CD4-positive, alpha-beta T cell treated with Interleukin-15 for 1 hour (primary cell): ENCODE measurements at regions not wholly inside any gene's neighbourhood (a gene's known extent, or its start where the extent isn't known, plus 50 kb on each side); places are given as distances from the start of the nearest gene placed in this dataset.

Source experiments
- DNase-seq: peaks from one replicate; pipeline ENCODE4 v3.0.0-alpha.2; 2020

DNA sequence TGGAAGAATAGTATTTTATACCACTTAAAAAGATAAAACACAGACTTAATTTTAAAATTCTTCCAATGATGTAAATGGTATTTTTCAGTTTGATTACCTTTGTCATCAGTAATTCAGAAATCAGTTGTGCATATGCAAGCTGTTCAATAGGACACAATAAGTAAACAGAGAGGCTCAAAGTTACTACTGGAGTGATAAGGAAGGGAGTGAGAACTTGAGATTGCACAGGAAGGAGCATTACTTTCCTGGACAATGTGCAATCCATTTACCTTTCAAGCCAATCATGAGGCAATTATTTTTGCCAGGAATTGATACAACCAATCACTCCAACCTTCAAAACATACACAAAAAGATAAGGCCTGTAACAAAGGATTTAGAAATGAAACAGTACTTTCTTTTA is 1024.3 kb downstream of the RAPGEF2 start:
- DNase-seq: no peak

DNA sequence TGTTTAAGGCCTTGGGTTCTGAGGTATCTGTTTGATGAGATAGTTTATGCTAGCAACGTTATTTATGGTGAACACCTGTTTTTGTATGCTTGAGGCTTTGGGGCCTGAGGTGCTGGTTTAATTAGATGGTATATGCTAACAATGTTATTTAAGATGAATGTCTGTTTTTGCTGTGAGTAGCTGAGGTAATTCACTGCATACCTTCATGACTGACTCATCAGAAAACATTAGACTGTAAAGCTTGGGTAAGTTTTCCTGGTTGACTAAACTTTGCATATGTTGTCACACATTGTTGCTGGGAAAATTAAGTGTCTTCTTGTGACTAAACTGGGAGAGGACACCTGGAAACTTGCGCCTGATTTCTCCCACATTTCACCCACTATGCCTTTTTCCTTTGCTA is 1026.6 kb downstream of the RAPGEF2 start:
- DNase-seq: no peak

DNA sequence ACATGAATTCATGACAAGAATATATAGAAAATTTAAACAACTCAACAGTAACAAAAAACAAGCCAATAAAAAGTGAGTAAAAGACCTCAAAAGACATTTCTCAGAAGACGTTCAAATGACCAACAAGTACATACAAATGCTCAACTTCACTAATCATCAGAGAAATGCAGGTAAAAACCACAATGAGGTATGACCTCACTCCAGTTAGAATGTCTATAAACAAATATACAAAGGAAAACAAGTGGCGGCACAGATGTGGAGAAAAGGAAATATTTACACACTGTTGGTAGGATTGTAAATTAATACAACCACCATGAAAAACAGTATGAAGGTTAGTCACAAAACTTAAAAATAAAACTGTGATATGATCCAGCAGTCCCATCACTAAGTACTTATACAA is 1033.1 kb downstream of the RAPGEF2 start:
- no peak for DNase-seq

DNA sequence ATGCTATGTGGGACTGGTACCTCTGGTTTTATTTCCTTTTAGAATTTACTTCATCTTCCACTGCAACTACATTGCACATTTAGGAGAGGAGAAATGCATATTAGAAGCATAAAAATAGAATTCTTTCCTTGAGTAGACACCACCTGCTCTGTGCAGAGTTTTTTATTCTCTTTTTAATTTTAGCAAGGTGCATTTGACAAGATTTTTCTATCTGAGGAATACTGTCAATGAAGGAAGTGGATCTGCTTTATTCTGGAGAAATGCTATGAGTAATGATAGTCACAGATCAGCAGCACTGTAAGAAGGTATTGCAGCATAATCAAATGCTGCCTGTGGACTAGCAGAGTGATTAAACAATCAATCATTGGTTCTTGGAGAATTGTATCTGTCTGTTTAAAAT is 1038.3 kb downstream of the RAPGEF2 start:
- DNase-seq: no peak

DNA sequence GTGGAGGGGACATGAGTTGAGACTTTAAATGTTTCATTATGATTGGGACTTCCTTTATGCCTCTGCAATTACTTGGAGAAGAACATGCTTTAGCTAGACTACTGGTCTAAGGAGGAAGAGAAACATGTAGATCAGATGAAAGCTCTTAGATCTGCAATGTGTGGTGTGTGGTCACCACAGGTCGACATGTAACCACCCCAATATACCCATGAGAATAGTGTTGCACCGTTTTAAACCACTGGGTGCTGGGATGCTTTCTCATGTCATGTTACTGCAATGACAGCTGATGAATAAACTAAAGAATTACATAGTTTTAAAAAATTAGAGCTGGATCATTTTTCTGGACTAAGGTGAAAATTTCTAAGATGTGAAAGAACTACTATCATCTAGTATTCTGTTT is 1039.7 kb downstream of the RAPGEF2 start:
- DNase-seq: no peak

DNA sequence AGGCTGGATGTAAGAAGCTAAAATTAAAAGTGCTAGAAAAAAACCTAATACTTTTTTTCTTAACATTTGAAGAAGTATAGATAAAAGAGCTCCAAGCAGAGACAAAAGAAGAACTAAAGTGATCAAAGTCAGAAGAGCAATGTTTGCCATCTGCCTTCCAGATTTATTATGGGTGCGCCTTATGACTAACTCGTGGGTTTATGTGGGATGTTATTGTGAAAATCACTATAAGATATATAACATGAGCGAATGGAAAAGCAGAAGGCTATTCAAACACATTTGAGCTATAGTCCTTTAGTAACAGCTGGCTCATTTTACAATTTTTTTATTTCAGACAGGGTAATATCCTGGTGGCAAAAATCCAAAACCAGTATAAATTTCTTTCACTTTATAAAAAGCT is 1040.7 kb downstream of the RAPGEF2 start:
- no peak for DNase-seq

DNA sequence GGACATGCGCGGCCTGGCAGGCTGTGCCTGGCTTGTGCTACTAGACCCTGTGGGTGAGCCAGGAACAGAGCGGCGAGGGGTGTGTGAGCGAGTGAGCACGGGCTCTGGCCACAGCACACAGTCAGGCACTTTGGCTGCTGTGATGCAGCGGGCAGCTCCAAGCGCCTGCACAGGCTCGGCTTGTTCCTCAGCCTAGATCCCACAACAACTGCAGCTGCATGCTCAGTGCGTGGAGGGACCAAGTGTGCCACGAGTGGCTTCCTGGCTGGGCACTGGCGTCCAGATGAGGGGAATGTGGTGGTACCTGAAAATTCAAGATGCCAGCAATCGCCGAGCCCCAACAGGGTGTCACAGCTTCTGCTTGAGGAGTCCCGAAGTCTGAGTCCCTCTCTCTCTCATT is 1056.6 kb downstream of the RAPGEF2 start:
- no peak for DNase-seq

DNA sequence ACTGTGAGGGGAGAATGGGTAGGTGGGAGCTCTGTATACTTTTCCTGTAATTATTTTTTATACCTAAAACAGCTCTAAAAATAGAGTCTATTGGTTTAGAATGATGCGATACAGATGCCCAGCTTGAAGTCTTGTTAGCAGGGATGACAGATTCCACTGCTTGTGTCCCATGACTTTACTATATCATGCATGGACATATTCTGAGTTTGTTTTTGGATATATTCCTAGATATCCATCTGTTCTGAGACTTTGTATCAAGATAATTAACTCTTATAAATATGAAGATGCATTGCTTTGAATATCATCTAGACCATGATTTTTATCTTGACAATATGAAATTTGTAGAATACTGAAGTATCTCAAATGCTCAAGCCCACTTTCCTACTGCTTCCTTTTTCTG is 1058.1 kb downstream of the RAPGEF2 start:
- no peak for DNase-seq

DNA sequence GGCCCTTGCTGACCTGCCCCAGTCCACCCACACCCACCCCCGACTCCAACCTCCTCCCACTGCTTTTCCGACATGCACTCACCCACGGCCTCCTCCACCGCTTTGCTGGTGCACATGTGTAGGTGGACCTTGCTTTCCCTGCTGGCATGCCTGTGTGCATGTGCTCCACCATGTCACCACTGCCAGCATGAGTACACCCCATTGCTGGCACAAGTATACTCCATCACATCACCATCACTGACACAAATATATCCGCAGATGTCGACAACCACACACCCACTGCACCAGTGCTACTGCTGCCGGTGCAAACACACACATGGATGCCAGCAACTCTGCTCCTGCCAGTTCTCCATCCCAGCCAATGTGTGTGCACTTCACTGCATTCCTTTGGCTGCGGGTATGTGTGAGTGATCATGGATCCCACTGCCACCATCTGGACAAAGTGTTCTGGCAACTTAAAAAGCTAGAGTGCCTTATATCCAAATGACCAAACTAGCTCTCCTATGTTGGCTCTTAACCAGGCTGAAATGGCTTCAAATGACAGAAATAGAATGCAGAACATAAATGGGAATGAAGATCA is 1072.3 kb downstream of the RAPGEF2 start:
- no peak for DNase-seq

DNA sequence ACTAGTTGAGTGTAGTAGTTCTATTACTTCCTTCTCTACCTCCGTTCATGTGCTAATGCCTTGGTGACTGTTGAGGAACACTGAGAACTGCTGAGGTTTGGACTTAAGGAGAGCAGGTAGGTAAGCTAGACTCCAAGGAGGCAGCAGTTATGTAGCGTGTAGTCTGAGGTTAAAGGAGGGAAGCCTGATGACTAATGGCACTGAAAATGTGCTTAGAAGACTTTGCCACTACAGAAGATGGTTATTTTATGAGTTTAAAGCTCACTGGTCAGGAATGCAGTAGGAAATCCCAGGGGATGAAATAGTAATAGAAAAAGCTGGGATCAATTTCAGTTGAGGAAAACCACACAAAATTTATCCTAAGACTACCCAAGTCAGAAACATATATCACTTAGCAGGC is 1077.3 kb downstream of the RAPGEF2 start:
- DNase-seq: no peak

DNA sequence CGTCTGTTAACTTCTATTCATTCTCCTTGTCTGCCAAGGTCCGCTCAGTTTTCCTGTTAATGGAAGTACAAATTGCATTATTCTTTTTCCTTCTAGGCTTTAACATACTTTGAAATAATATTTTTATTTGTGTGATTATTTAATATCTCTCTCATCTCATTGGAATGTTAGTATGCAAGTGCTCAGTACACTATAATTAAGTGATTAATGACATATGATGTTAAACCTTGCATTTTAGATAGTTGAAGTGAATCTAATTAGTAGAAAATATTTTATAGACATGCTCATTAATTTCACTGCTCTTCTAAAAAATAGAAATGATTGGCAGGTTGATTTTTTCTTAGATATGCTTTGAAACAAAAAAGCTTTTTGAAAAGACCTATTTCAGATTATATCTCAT is 1079.8 kb downstream of the RAPGEF2 start:
- DNase-seq: no peak

DNA sequence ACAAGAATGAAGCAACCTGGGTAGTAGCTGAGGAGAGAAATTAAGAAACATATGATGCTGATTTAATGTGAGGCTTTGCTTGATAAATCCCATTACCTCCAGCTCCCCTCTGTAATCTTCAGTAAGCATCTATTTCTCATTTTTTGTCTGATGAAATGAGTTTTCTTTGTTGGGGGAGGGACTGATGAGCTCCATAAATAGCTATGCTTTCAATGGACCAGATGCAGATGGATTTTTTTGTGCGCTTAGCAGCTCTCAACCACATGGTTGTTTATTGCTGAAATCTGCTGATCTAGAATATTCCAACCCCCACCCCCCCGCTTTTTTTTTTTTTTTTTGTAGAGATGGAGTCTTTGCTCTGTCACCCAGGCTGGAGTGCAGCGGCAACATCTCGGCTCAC is 1082.0 kb downstream of the RAPGEF2 start:
- DNase-seq: no peak

DNA sequence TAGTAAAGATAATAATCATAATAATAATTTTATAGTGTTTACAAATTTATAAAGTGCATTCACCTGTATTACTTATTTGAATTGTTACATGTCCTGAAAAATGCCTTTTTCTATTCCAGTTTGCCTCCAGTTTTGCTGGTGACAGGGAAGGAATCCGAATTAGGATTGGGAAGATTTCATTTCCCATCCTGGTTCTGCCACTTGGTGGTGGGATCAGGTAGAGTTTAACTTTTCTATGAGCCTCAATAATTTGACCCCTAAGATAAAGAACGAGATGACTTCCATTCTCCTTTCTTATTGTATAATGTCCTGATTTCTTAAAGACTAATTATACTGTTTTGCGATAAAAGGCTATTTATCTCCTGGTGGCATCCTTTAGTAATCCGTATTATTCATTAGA is 1090.9 kb downstream of the RAPGEF2 start:
- DNase-seq: no peak

DNA sequence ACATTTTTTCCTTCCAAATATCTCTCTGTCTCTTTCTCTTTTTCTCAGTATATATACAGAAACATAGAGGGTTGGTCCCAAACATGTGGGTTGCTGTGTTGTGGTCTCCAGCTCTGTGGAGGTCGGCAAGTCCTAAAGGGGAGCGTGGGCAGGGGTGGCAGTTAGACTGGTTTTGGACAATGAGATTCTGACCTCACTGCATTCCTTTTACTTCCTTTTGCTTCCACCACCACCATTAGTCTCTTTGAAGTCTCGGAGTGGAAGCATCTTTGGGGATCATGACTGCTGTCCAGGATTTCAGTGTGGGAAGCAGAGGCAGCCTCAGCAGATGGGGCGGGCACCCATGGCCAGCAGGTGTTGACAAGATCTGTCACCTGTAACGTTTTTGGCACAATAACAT is 1091.8 kb downstream of the RAPGEF2 start:
- no peak for DNase-seq

DNA sequence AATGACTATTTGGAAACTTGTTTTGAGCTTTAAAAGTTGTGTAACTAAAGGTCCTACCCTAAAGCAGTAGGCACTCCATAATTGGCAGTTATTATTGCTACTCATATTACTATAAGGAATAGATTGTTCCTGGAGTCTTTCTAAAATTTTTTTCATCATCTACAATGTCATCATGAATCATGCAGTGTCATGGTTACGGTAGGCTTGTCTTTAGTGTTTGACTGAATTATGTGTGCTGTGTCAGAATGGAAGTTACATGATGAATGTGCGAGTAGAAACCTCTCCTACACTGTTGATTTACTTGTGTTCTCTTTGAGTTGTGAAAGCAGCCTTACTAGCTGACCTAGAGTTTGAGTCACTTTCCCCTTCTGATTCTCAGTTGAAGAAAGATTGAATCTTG is 1099.9 kb downstream of the RAPGEF2 start:
- DNase-seq: no peak

DNA sequence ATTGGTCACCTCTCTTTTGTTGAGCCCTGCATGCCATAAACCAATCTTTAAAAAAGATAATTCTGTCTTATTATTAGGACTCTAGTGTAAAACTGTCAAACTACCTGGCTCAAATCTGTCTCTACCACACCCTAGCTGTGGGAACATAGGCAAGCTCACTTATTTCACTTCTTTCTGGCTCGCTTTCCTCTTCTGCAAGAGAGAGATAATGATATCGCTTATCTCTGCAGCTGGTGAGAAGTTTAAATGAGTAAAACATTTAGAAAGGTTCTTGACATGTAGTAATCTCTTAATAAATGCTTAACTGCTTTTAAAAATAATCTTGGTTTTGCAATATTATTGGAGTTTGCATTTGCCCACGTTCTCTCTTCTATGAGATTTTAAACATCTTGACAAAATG is 1109.2 kb downstream of the RAPGEF2 start:
- DNase-seq: no peak

DNA sequence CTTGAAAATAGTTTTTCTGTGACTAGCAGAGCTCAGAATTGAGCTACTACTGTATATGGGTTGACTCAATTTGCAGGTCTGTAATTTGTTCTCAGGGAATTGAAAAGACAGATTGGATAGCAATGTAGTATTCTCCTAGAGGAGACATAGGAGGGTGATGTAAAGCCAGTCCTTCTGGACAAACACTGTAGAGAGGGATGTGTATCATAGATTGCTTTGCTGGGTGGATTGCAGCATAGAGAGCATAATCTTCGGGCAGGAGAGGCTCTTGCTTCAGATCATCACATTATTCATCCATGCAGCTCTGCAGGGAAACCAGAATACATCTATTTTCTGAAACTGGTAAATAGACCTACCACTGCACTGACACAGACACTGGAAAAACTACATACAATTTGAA is 1110.5 kb downstream of the RAPGEF2 start:
- DNase-seq: no peak

DNA sequence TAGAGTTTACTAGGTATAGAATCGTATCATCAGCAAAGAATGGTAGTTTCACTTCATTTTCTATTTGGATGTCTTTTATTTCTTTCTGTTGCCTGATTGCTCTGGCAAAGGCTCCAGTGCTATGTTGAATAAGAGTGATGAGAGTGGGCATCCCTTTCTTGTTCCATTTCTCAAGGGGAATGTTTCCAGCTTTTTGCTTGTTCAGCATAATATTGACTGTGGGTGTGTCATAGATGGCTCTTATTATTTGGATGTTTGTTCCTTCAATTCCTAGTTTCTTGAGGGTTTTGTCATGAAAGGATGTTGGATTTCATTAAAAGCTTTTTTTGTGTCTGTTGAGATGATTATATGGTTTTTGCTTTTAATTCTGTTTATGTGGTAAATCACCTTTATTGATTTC is 1114.5 kb downstream of the RAPGEF2 start:
- DNase-seq: no peak

DNA sequence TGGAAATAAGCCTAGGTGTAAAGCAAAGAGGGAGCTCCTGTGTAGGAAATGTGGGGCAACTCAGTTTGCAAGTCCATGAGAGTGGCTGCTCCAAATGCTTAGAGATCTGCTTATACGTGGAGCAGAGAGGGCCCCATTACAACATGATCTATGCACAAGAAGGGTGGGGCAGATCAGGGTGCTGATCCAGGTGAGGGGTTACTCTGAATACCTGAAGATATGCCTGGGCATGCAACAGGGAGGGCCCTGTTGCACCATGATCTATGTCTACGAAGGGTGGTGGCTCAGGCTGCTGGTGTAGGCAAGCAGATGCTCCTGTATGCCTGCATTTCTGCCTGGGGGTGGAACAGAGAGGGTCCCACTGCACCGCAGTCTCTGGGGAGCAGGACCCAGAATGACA is 1121.2 kb downstream of the RAPGEF2 start:
- no peak for DNase-seq

DNA sequence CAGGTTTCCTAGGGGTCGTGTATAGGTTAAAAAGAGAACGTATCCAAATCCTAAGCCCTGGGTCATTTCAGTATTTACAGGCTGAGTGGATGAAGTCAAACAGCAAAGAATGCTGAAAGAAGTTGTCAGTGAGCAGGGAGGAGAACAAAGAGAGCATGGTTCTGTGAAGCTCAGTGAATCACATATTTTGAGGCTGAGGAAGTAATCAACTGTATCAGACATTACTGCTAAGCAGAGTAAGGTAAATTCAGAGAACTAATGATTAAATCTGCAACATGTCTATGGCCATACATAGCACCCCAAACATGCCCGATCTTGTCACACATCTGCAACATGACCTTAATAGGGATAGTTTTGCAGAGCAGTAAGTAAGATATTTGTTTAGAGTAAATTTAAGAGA is 1130.3 kb downstream of the RAPGEF2 start:
- DNase-seq: no peak

DNA sequence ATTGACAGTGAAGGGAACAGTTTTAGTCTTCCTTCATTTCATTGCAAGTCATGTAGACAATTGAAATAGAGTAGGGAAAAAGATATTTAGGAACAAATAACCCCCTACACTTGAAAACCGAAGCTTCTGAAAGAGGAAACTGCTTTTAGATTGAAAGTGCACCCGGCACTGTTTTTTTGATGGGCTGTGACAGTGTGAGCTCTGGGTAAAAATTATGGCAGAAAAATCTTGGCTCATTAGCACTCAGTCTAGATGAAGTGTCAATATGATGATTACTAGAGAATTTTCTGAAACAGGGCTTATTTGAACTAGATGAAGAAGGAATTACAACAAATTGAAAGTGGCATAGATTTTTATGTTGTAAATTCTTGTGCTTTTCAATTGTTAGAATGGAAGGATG is 1132.4 kb downstream of the RAPGEF2 start:
- no peak for DNase-seq

DNA sequence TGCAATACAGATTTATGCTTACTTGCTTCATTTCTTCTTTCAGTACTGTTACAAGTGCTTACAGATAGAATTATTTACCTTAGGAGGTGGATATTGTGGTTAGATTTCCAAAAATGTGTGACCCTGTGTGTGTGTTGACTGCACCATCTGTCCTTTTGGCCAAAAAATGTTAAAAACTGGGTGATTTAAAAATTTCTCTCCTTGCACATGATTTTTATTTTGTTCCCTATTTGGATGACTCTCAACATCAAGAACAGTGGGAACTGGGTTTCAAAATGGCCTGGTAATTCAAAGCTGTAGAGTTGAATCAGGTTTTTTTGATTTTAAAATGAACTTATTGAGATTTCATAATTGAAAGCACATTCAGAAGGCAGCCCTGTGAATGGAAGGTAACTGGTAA is 1132.9 kb downstream of the RAPGEF2 start:
- DNase-seq: no peak

DNA sequence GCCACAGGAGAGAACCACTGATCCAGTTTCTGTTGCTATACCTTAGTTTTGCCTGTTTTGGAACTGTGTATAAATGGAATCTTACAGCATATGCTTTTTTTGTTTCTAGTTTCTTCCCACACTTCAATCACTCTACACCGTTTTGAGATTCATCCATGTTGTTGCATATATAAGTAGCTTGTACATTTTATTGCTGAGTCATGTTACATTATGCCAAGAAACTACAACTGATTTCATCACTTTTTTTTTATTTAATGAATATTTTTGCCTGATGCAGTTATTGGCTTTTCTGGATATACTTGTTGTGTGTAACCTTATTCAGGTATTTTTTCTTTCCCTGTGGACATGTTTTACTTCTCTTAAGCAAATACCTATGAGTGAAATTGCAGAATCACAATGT is 1135.9 kb downstream of the RAPGEF2 start:
- no peak for DNase-seq

DNA sequence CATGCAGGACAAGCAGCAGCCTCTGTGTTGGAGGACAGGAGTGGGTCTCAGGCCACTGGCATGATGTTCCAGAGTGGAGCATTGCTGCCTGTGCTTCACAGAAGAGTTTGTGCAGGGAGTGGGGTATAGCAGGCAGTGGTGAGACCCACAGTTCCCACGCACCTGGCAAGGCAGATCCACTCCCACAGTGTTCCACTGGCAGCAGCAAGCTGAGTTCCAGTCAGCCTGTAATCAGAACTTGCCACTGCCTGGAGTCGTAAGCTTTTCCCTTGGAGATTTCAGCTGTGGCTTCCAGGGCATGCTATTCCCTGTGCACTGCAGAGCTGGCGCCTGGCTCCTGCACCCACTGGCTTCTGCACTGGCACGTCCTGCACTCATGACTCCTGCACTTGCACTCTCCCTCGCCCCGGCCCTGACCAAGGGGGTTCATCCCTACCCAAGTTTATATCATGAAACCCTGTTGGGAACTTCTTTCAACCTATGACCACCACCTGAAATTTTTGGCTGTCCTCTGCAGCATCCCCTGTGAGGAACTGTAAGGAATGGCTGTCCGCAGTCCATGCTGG is 1144.3 kb downstream of the RAPGEF2 start:
- no peak for DNase-seq

DNA sequence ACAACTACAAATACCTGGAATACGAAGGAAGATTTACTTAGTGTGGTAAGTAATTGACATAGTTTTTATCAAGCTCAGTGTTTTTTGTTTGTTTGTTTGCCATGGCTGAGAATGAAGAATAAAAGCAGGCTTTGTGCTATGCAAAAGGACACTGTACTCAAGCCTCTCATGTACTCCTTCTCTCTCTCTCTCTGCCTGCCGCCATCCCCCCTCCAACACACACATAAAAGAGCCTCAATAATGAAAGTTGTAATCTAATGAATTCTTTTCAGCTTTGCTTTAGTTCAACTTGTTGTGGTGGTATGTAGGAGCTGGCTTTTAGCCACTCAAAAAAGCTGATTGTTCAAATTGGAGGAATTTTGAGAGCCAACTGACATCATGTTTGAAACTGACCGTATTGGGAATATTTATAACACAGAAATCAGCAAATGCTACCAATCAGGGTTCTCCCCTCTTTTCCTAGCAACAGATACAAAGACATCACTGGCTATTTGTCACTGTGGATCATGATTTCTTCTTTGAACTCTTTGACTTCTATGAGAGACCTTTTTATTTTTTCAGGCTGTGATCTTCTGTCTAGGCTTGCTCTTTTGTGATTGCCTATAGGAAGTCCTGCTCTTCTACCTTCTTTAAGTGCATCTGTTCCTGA is 1148.8 kb downstream of the RAPGEF2 start:
- DNase-seq: no peak
